Spleen (tissue), 7 donors: ENCODE measurements at regions not wholly inside any gene's neighbourhood (a gene's known extent, or its start where the extent isn't known, plus 50 kb on each side); places are given as distances from the start of the nearest gene placed in this dataset.

Experiments
- POLR2A ChIP-seq, 3 donors: fragments of 450-650 bp; IDR thresholded peaks; one replicate each; pipeline ENCODE4 v1.5.1; 2017; ENCODE audit warnings: antibody characterized with exemption in 3 of 3, mild to moderate bottlenecking in 1 of 3
- POLR2AphosphoS5 ChIP-seq, 3 donors: sonication (generic); formaldehyde crosslinking; IDR thresholded peaks; one replicate each; pipeline ENCODE4 v1.5.1; 2017; ENCODE audit warnings: antibody characterized with exemption in 3 of 3
- TF ChIP-seq, protein P1 (sequence below), 11 experiments: fragments of 200-600 bp in 7 of 11; fragments of 450-650 bp in 4 of 11; sonication (generic) in 4 of 11; IDR thresholded peaks in 8 of 11; conservative IDR thresholded peaks in 3 of 11; 1 replicate in 7 of 11; 2 replicates in 4 of 11; pipeline versions ENCODE4 v1.4.0 to v1.8.0; 2016 to 2021; ENCODE audit warnings: antibody characterized with exemption in 11 of 11, inconsistent platforms in 4 of 11, mild to moderate bottlenecking in 1 of 11
- donor health status: DM: no; HTN: no; CAD: no; lungs with moderate emphysema.
- donor health status: DM: no; HTN: no; CAD: no.
- donor health status: DM: no; HTN: no; CAD: no.

DNA sequence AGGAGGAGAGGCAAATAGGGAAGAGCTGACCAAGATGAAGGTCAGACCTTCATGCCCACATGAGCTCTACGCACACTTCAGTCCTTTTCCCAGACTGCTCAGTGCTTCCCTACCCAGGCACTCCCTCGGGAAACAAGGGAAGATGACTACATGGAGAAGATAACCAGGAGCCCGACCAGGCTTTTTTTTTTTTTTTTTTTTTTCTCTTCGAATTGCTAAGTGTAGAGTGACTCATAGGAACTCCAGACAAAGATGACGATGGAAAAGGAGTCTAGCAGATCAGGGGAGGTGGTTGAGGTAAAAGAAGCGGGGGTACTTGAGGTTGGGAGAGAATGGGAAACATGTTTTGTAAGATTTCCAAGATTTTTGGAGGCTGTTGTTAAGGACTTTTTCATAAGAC lies 526.1 kb downstream of the BNC2 start:
- TF ChIP-seq POLR2A (IDR thresholded peaks at IDR 0.05) = no peak
- TF ChIP-seq, protein P1, sequence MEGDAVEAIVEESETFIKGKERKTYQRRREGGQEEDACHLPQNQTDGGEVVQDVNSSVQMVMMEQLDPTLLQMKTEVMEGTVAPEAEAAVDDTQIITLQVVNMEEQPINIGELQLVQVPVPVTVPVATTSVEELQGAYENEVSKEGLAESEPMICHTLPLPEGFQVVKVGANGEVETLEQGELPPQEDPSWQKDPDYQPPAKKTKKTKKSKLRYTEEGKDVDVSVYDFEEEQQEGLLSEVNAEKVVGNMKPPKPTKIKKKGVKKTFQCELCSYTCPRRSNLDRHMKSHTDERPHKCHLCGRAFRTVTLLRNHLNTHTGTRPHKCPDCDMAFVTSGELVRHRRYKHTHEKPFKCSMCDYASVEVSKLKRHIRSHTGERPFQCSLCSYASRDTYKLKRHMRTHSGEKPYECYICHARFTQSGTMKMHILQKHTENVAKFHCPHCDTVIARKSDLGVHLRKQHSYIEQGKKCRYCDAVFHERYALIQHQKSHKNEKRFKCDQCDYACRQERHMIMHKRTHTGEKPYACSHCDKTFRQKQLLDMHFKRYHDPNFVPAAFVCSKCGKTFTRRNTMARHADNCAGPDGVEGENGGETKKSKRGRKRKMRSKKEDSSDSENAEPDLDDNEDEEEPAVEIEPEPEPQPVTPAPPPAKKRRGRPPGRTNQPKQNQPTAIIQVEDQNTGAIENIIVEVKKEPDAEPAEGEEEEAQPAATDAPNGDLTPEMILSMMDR (IDR thresholded peaks at IDR 0.05 in 8 of 11, conservative IDR thresholded peaks at IDR 0.05 in 3 of 11) = no peak
- no peak for TF ChIP-seq POLR2AphosphoS5 (IDR thresholded peaks at IDR 0.05)
